ENCODE measurements at regions not wholly inside any gene's neighbourhood (a gene's known extent, or its start where the extent isn't known, plus 50 kb on each side); places are given as distances from the start of the nearest gene placed in this dataset.
"Not testable (repeated sequence)": the region's sequence is repeated elsewhere in the genome, so short reads cannot be mapped to it uniquely, and the experiment has no call there.

GRCh38 chr2:110316051-110316865, 103.9 kb upstream of the MTLN start:
- not testable (repeated sequence) for H3K27ac Mint-ChIP-seq; H3K36me3 Mint-ChIP-seq; DNase-seq (ENCODE audit: low spot score in 2 of 2); H3K9me3 Mint-ChIP-seq; ATAC-seq

- ATAC-seq; H3K36me3 Mint-ChIP-seq; H3K27ac Mint-ChIP-seq; DNase-seq (ENCODE audit: low spot score in 2 of 2); H3K9me3 Mint-ChIP-seq: not testable (repeated sequence)
Observed at GRCh38 chr2:110315054-110315820, 102.9 kb upstream of the MTLN start.

- not testable (repeated sequence) for H3K9me3 Mint-ChIP-seq; H3K27ac Mint-ChIP-seq; ATAC-seq; DNase-seq (ENCODE audit: low spot score in 2 of 2); H3K36me3 Mint-ChIP-seq
Observed at GRCh38 chr2:110314472-110314871, 102.1 kb upstream of the MTLN start.

- H3K36me3 Mint-ChIP-seq; DNase-seq (ENCODE audit: low spot score in 2 of 2); H3K27ac Mint-ChIP-seq; H3K9me3 Mint-ChIP-seq; ATAC-seq: not testable (repeated sequence)
Observed at GRCh38 chr2:110313032-110313431, 100.7 kb upstream of the MTLN start.

- not testable (repeated sequence) for H3K36me3 Mint-ChIP-seq; H3K27ac Mint-ChIP-seq; DNase-seq (ENCODE audit: low spot score in 2 of 2); H3K9me3 Mint-ChIP-seq; ATAC-seq
Observed at GRCh38 chr2:110311713-110312444, 99.5 kb upstream of the MTLN start.

- not testable (repeated sequence) for H3K9me3 Mint-ChIP-seq; DNase-seq (ENCODE audit: low spot score in 2 of 2); H3K36me3 Mint-ChIP-seq; ATAC-seq; H3K27ac Mint-ChIP-seq
Observed at GRCh38 chr2:110310988-110311475, 98.7 kb upstream of the MTLN start.

- not testable (repeated sequence) for H3K9me3 Mint-ChIP-seq; H3K27ac Mint-ChIP-seq; ATAC-seq; H3K36me3 Mint-ChIP-seq; DNase-seq (ENCODE audit: low spot score in 2 of 2)
Observed at GRCh38 chr2:110308728-110309127, 96.4 kb upstream of the MTLN start.

GRCh38 chr2:110292807-110293206, 80.5 kb upstream of the MTLN start:
- not testable (repeated sequence) for ATAC-seq; H3K9me3 Mint-ChIP-seq; H3K27ac Mint-ChIP-seq; H3K36me3 Mint-ChIP-seq; DNase-seq (ENCODE audit: low spot score in 2 of 2)

GRCh38 chr2:110291909-110292579, 79.7 kb upstream of the MTLN start:
- H3K36me3 Mint-ChIP-seq; ATAC-seq; DNase-seq (ENCODE audit: low spot score in 2 of 2); H3K9me3 Mint-ChIP-seq; H3K27ac Mint-ChIP-seq: not testable (repeated sequence)

- H3K27ac Mint-ChIP-seq; ATAC-seq; H3K9me3 Mint-ChIP-seq; H3K36me3 Mint-ChIP-seq; DNase-seq (ENCODE audit: low spot score in 2 of 2): not testable (repeated sequence)
Observed at GRCh38 chr2:110287817-110288216, 75.5 kb upstream of the MTLN start.

- H3K36me3 Mint-ChIP-seq; DNase-seq (ENCODE audit: low spot score in 2 of 2); H3K9me3 Mint-ChIP-seq; ATAC-seq; H3K27ac Mint-ChIP-seq: not testable (repeated sequence)
Observed at GRCh38 chr2:110287253-110287652, 74.9 kb upstream of the MTLN start.

- H3K36me3 Mint-ChIP-seq, H3K9me3 Mint-ChIP-seq, ATAC-seq: not testable (repeated sequence)
Observed at GRCh38 chr2:110285002-110285401, 72.7 kb upstream of the MTLN start.

GRCh38 chr2:110280804-110281203, 68.5 kb upstream of the MTLN start:
- H3K9me3 Mint-ChIP-seq, ATAC-seq: not testable (repeated sequence)

More at GRCh38 chr2:110285002-110285401, 72.7 kb upstream of the MTLN start:
- DNase-seq (ENCODE audit: low spot score in 2 of 2); H3K27ac Mint-ChIP-seq: not testable (repeated sequence)

GRCh38 chr2:110277054-110277453, 64.7 kb upstream of the MTLN start:
- H3K9me3 Mint-ChIP-seq; ATAC-seq; H3K36me3 Mint-ChIP-seq; DNase-seq (ENCODE audit: low spot score in 2 of 2); H3K27ac Mint-ChIP-seq: not testable (repeated sequence)

More at GRCh38 chr2:110280804-110281203, 68.5 kb upstream of the MTLN start:
- not testable (repeated sequence) for DNase-seq (ENCODE audit: low spot score in 2 of 2); H3K36me3 Mint-ChIP-seq; H3K27ac Mint-ChIP-seq

- H3K36me3 Mint-ChIP-seq; H3K27ac Mint-ChIP-seq; ATAC-seq; H3K9me3 Mint-ChIP-seq; DNase-seq (ENCODE audit: low spot score in 2 of 2): not testable (repeated sequence)
Observed at GRCh38 chr2:110276092-110276491, 63.7 kb upstream of the MTLN start.

- not testable (repeated sequence) for H3K9me3 Mint-ChIP-seq; DNase-seq (ENCODE audit: low spot score in 2 of 2); H3K36me3 Mint-ChIP-seq; ATAC-seq; H3K27ac Mint-ChIP-seq
Observed at GRCh38 chr2:110269674-110270073, 57.3 kb upstream of the MTLN start.

Measured in activated naive CD4-positive, alpha-beta T cell treated with anti-CD3 and anti-CD28 coated beads, Interleukin-2, amount 50 U/mL, for 72 hours (primary cell).